H1 (cell line): ENCODE measurements at regions not wholly inside any gene's neighbourhood (a gene's known extent, or its start where the extent isn't known, plus 50 kb on each side); places are given as distances from the start of the nearest gene placed in this dataset.

Source experiments
- CTCF ChIA-PET: fragments of 300-600 bp; sonication (Branson Sonifier 250); formaldehyde crosslinking; loops from one replicate; lab custom pipeline; 2021; ENCODE audit not compliant: partially characterized antibody; lab: Charles Lee
- POLR2A ChIA-PET: fragments of 300-600 bp; sonication (Branson Sonifier 250); formaldehyde crosslinking; loops from one replicate; lab custom pipeline; 2021; ENCODE audit warnings: inconsistent platforms; ENCODE audit not compliant: partially characterized antibody; lab: Charles Lee
- DNase-seq, 2 experiments: peaks; one replicate each; pipeline versions ENCODE4 v3.0.0 to v3.0.0-alpha.2; 2010 to 2022; ENCODE audit warnings: low spot score in 2 of 2, low read depth in 1 of 2, mixed read lengths in 1 of 2
- FAIRE-seq: peaks from 2 replicates; lab custom pipeline; 2011; peaks lifted over from hg19 to GRCh38; lab: Jason Lieb, UNC
- H2AFZ ChIP-seq: 2 replicates; pipeline ENCODE4 v1.8.1; 2012; ENCODE audit warnings: low read length, inconsistent platforms
- H2AK5ac ChIP-seq: 2 replicates; pipeline ENCODE4 v1.6.1; 2013; ENCODE audit warnings: low read depth, low read length
- H2BK120ac ChIP-seq: replicated peaks from 2 replicates; pipeline ENCODE3; 2013; ENCODE audit warnings: low read depth, low read length, inconsistent platforms
- H2BK12ac ChIP-seq: 2 replicates; pipeline ENCODE4 v1.6.1; 2013; ENCODE audit warnings: low read depth, low read length
- H2BK15ac ChIP-seq: 2 replicates; pipeline ENCODE4 v1.6.1; 2013; ENCODE audit warnings: low read length
- H2BK20ac ChIP-seq: 2 replicates; pipeline ENCODE4 v1.6.1; 2013; ENCODE audit warnings: low read length
- H2BK5ac ChIP-seq: 2 replicates; pipeline ENCODE4 v1.6.1; 2013; ENCODE audit warnings: low read depth, low read length
- H3K14ac ChIP-seq: 2 replicates; pipeline ENCODE4 v1.6.1; 2013; ENCODE audit warnings: inconsistent platforms; ENCODE audit not compliant: insufficient read length
- H3K18ac ChIP-seq: 2 replicates; pipeline ENCODE4 v1.6.1; 2013; ENCODE audit warnings: low read length; ENCODE audit errors: extremely low read depth
- H3K23ac ChIP-seq: 2 replicates; pipeline ENCODE4 v1.6.1; 2013; ENCODE audit warnings: inconsistent platforms; ENCODE audit not compliant: insufficient read length
- H3K23me2 ChIP-seq: 2 replicates; pipeline ENCODE4 v1.6.1; 2013; ENCODE audit warnings: low read depth, low read length
- H3K27ac ChIP-seq: 2 replicates; pipeline ENCODE4 v1.6.1; 2011; ENCODE audit warnings: low read depth, low read length, inconsistent platforms
- H3K27me3 ChIP-seq, 4 experiments: replicated peaks in 1 of 4; 1 replicate in 1 of 4; 2 replicates in 3 of 4; pipeline versions ENCODE4 v1.6.1 to v1.8.1; 2011 to 2013; ENCODE audit warnings: low read length in 3 of 4, mild to moderate bottlenecking in 3 of 4, inconsistent platforms in 2 of 4, mixed read lengths in 2 of 4, moderate library complexity in 1 of 4; ENCODE audit not compliant: control insufficient read depth in 3 of 4, insufficient read depth in 3 of 4; ENCODE audit errors: extremely low read depth in 1 of 4
- H3K36me3 ChIP-seq, 4 experiments: 2 replicates each; pipeline versions ENCODE4 v1.6.1 to v1.8.1; 2011 to 2013; ENCODE audit warnings: mild to moderate bottlenecking in 4 of 4, low read length in 3 of 4, moderate library complexity in 2 of 4, control low read depth in 1 of 4, inconsistent platforms in 1 of 4; ENCODE audit not compliant: insufficient read depth in 4 of 4, control insufficient read depth in 2 of 4
- H3K4ac ChIP-seq: replicated peaks from 2 replicates; pipeline ENCODE3; 2013; ENCODE audit warnings: low read length, low read depth, mixed read lengths, inconsistent platforms; ENCODE audit not compliant: insufficient read length
- H3K4me1 ChIP-seq, 4 experiments: replicated peaks in 1 of 4; 1 replicate in 1 of 4; 2 replicates in 3 of 4; pipeline versions ENCODE4 v1.6.1 to v1.8.1; 2011 to 2013; ENCODE audit warnings: low read length in 3 of 4, inconsistent platforms in 2 of 4, mixed read lengths in 1 of 4; ENCODE audit not compliant: insufficient read depth in 4 of 4, control insufficient read depth in 3 of 4
- H3K4me2 ChIP-seq, 2 experiments: 2 replicates each; pipeline versions ENCODE4 v1.6.1 to v1.8.1; 2011 to 2013; ENCODE audit warnings: low read depth in 2 of 2, low read length in 2 of 2, control low read depth in 1 of 2, inconsistent platforms in 1 of 2, mild to moderate bottlenecking in 1 of 2; ENCODE audit not compliant: insufficient read depth in 1 of 2
- H3K4me3 ChIP-seq, 4 experiments: fragments of 200-600, 300-600 bp in 1 of 4; sonication (generic), shearing (Covaris generic), sonication (Bioruptor Twin) in 1 of 4; 2 replicates each; pipeline versions ENCODE4 v1.5.1 to v1.8.1; 2011 to 2016; ENCODE audit warnings: low read length in 4 of 4, low read depth in 3 of 4, control low read depth in 2 of 4, inconsistent platforms in 2 of 4, mild to moderate bottlenecking in 2 of 4, mixed read lengths in 1 of 4, moderate library complexity in 1 of 4; ENCODE audit not compliant: insufficient read depth in 2 of 4; ENCODE audit errors: extremely low read depth in 1 of 4
- H3K56ac ChIP-seq: replicated peaks from 2 replicates; pipeline ENCODE3; 2013; ENCODE audit warnings: low read depth, mild to moderate bottlenecking, mixed read lengths, low read length, inconsistent platforms; ENCODE audit not compliant: insufficient read length
- H3K79me1 ChIP-seq: 2 replicates; pipeline ENCODE4 v1.6.1; 2013; ENCODE audit warnings: low read depth, low read length, control low read depth
- H3K79me2 ChIP-seq, 2 experiments: 2 replicates each; pipeline versions ENCODE4 v1.6.1 to v1.8.1; 2012 to 2013; ENCODE audit warnings: low read length in 2 of 2, mild to moderate bottlenecking in 2 of 2, inconsistent platforms in 1 of 2; ENCODE audit not compliant: insufficient read depth in 2 of 2, control insufficient read depth in 1 of 2
- H3K9ac ChIP-seq, 4 experiments: replicated peaks in 1 of 4; 1 replicate in 1 of 4; 2 replicates in 3 of 4; pipeline versions ENCODE4 v1.6.1 to v1.8.1; 2011 to 2013; ENCODE audit warnings: low read depth in 3 of 4, low read length in 3 of 4, control low read depth in 2 of 4, mild to moderate bottlenecking in 2 of 4, moderate library complexity in 2 of 4, inconsistent platforms in 1 of 4; ENCODE audit errors: extremely low read depth in 1 of 4
- H3K9me3 ChIP-seq, 2 experiments: 2 replicates each; pipeline versions ENCODE4 v1.6.1 to v1.8.1; 2012 to 2013; ENCODE audit warnings: mild to moderate bottlenecking in 2 of 2, moderate library complexity in 2 of 2, control low read depth in 1 of 2, inconsistent platforms in 1 of 2, low read depth in 1 of 2, low read length in 1 of 2, mixed read lengths in 1 of 2; ENCODE audit not compliant: insufficient read depth in 2 of 2
- H4K20me1 ChIP-seq, 2 experiments: replicated peaks in 1 of 2; 2 replicates each; pipeline versions ENCODE3 to v1.8.1; 2011 to 2013; ENCODE audit warnings: inconsistent platforms in 2 of 2, low read length in 2 of 2, mild to moderate bottlenecking in 1 of 2; ENCODE audit not compliant: insufficient read depth in 2 of 2, control insufficient read depth in 1 of 2
- H4K5ac ChIP-seq: 2 replicates; pipeline ENCODE4 v1.6.1; 2013; ENCODE audit warnings: low read length, low read depth, mixed read lengths, inconsistent platforms; ENCODE audit not compliant: insufficient read length
- H4K8ac ChIP-seq: 2 replicates; pipeline ENCODE4 v1.8.0; 2013; ENCODE audit warnings: mild to moderate bottlenecking, moderate library complexity, low read length, inconsistent platforms; ENCODE audit not compliant: insufficient read depth; ENCODE audit errors: extremely low read depth
- H4K91ac ChIP-seq: replicated peaks from 2 replicates; pipeline ENCODE3; 2013; ENCODE audit warnings: low read length, mixed read lengths, inconsistent platforms; ENCODE audit not compliant: insufficient read length
- ATF2 ChIP-seq: IDR thresholded peaks from 2 replicates; pipeline ENCODE4 v1.6.1; 2012; ENCODE audit warnings: low read length, inconsistent platforms
- KDM5A ChIP-seq: fragments of 200-600 bp; IDR thresholded peaks from 2 replicates; pipeline ENCODE4 v1.7.1; 2012; ENCODE audit warnings: mild to moderate bottlenecking, low read length, inconsistent platforms, mixed read lengths
- WGBS, 2 experiments: shearing (Covaris generic) in 1 of 2; methylation state at CpG; one replicate each; pipeline versions ENCODE4 v1.1.6 to v1.1.7; 2013 to 2015; ENCODE audit warnings: low lambda C conversion rate in 2 of 2, mixed read lengths in 2 of 2, inconsistent platforms in 1 of 2, low coverage in 1 of 2, missing lambda C conversion rate in 1 of 2; ENCODE audit not compliant: insufficient replicate concordance in 2 of 2, insufficient coverage in 1 of 2, insufficient read length in 1 of 2; ENCODE audit errors: extremely low coverage in 1 of 2, missing lambda C conversion rate in 1 of 2; 5-methylcytosine and 5-hydroxymethylcytosine counted together

GRCh38 chr1:30138891-30139290 lies 584.5 kb downstream of the MATN1 start:
- Histone ChIP-seq H2AK5ac (no peak overlapping the region), H3K56ac (no peak overlapping the region), H3K36me3 (no peaks in the 10 kb centered on the region), H3K4ac (no peak overlapping the region), H2BK120ac (no peak overlapping the region), H4K8ac (no peak overlapping the region), H3K23ac (no peak overlapping the region), H3K9me3 (peaks cover 11 to 16% of the 10 kb centered on the region in 2 experiments), H4K5ac (no peak overlapping the region), H3K27ac (no peak overlapping the region), H2BK5ac (no peak overlapping the region), H4K91ac (no peak overlapping the region), H3K18ac (no peak overlapping the region), H4K20me1 (no peaks in the 10 kb centered on the region), H3K9ac (no peak overlapping the region), H3K27me3 (no peaks in the 10 kb centered on the region), H3K79me1 (no peaks in the 10 kb centered on the region), H2BK12ac (no peak overlapping the region), H3K79me2 (no peaks in the 10 kb centered on the region), H3K23me2 (no peaks in the 10 kb centered on the region), H3K14ac (no peak overlapping the region), H3K4me1 (no peaks in the 10 kb centered on the region), H3K4me2 (no peak overlapping the region), H2BK15ac (no peak overlapping the region), H2AFZ (no peak overlapping the region), H2BK20ac (no peak overlapping the region), H3K4me3 (no peak overlapping the region)
- no peak for FAIRE-seq
- ChIA-PET CTCF (interaction anchor here (0.5 to 1.6 kb wide), 3 partner anchors 10 to 51 kb away, joined by 3 read pairs; no protein-coding TSS in a partner anchor), POLR2A (no interaction called here)
- no peak for DNase-seq
- WGBS, 2 experiments, result 93% methylated on average over 5 of the region's 5 CpGs; no CpG with 5 or more reads in 1 of the 2 experiments
- TF ChIP-seq KDM5A (no peak), ATF2 (no peak)
